ENCODE measurements at regions not wholly inside any gene's neighbourhood (a gene's known extent, or its start where the extent isn't known, plus 50 kb on each side); places are given as distances from the start of the nearest gene placed in this dataset.

GRCh38 chr10:21403256-21404015 lies 122.0 kb downstream of the SKIDA1 start:
- H3K4me3 ChIP-seq = no peak overlapping the region
- DNase-seq = no peak
- ATAC-seq = no peak
- no peaks in the 10 kb centered on the region for H3K36me3 ChIP-seq (replicated peaks in 1 of 2; ENCODE audit: insufficient read depth in 1 of 2, low read depth in 2 of 2)
- no peaks in the 10 kb centered on the region for H3K9me3 ChIP-seq
- no peak overlapping the region for H3K27ac ChIP-seq
- H3K27me3 ChIP-seq = no peaks in the 10 kb centered on the region
- no peaks in the 10 kb centered on the region for H3K4me1 ChIP-seq
- TF ChIP-seq POLR2A (IDR thresholded peaks at IDR 0.05) = no peak
- TF ChIP-seq, protein P1, sequence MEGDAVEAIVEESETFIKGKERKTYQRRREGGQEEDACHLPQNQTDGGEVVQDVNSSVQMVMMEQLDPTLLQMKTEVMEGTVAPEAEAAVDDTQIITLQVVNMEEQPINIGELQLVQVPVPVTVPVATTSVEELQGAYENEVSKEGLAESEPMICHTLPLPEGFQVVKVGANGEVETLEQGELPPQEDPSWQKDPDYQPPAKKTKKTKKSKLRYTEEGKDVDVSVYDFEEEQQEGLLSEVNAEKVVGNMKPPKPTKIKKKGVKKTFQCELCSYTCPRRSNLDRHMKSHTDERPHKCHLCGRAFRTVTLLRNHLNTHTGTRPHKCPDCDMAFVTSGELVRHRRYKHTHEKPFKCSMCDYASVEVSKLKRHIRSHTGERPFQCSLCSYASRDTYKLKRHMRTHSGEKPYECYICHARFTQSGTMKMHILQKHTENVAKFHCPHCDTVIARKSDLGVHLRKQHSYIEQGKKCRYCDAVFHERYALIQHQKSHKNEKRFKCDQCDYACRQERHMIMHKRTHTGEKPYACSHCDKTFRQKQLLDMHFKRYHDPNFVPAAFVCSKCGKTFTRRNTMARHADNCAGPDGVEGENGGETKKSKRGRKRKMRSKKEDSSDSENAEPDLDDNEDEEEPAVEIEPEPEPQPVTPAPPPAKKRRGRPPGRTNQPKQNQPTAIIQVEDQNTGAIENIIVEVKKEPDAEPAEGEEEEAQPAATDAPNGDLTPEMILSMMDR (IDR thresholded peaks at IDR 0.05) = no peak
- intact Hi-C loops (cut with DNase I) = no loop called here
- WGBS, 2 donors = 71 to 73% methylated on average over 8 of the region's 8 CpGs

- intact Hi-C loops (cut with DNase I) = no loop called here
Observed at GRCh38 chr10:21402606-21403083, 122.8 kb downstream of the SKIDA1 start.

DNA sequence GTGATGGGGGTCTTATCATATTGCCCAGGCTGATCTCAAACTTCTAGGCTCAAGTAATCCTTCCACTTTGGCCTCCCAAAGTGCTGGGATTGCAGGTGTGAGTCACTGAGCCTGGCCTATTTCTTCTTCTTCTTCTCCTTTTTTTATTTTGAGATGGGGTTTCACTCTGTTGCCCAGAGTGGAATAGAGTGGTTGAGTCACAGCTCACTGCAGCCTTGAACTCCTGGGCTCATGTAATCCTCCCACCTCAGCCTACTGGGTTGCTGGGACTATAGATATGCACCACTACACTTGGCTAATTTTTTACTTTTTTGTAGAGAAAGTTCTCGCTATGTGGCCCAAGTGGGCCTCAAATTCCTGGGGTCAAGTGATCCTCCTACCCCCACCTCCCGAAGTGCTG lies 124.3 kb downstream of the SKIDA1 start:
- DNase-seq = no peak
- H3K27me3 ChIP-seq = no peaks in the 10 kb centered on the region
- no peaks in the 10 kb centered on the region for H3K4me1 ChIP-seq
- no peak for TF ChIP-seq POLR2A (IDR thresholded peaks at IDR 0.05)
- TF ChIP-seq, protein P1 (IDR thresholded peaks at IDR 0.05) = no peak
- intact Hi-C loops (cut with DNase I) = no loop called here
- no peak overlapping the region for H3K4me3 ChIP-seq
- H3K36me3 ChIP-seq (replicated peaks in 1 of 2; ENCODE audit: insufficient read depth in 1 of 2, low read depth in 2 of 2) = no peaks in the 10 kb centered on the region
- no peaks in the 10 kb centered on the region for H3K9me3 ChIP-seq
- WGBS, 2 donors = 73 to 91% methylated on average over 2 of the region's 2 CpGs
- no peak for ATAC-seq
- no peak overlapping the region for H3K27ac ChIP-seq

More at GRCh38 chr10:21402606-21403083, 122.8 kb downstream of the SKIDA1 start:
- TF ChIP-seq POLR2A (IDR thresholded peaks at IDR 0.05) = no peak
- TF ChIP-seq, protein P1 (IDR thresholded peaks at IDR 0.05) = no peak
- no peaks in the 10 kb centered on the region for H3K4me1 ChIP-seq
- H3K36me3 ChIP-seq (replicated peaks in 1 of 2; ENCODE audit: insufficient read depth in 1 of 2, low read depth in 2 of 2) = no peaks in the 10 kb centered on the region
- H3K27me3 ChIP-seq = no peaks in the 10 kb centered on the region
- no peak overlapping the region for H3K27ac ChIP-seq
- no peak overlapping the region for H3K4me3 ChIP-seq
- DNase-seq (no peak), ATAC-seq (no peak)
- 43 to 69% methylated on average over 3 to 4 of the region's 4 CpGs for WGBS, 2 donors
- no peaks in the 10 kb centered on the region for H3K9me3 ChIP-seq

GRCh38 chr10:21399392-21400035 lies 126.0 kb downstream of the SKIDA1 start:
- no peaks in the 10 kb centered on the region for H3K27me3 ChIP-seq
- peaks cover 0 to 7% (median 0%) of the 10 kb centered on the region in 3 donors for H3K9me3 ChIP-seq
- TF ChIP-seq, protein P1 (IDR thresholded peaks at IDR 0.05) = no peak
- TF ChIP-seq POLR2A (IDR thresholded peaks at IDR 0.05) = no peak
- H3K36me3 ChIP-seq (replicated peaks in 1 of 2; ENCODE audit: insufficient read depth in 1 of 2, low read depth in 2 of 2) = no peaks in the 10 kb centered on the region
- no peaks in the 10 kb centered on the region for H3K4me1 ChIP-seq
- ATAC-seq = no peak
- H3K27ac ChIP-seq = no peak overlapping the region
- intact Hi-C loops (cut with DNase I) = no loop called here
- no peak for DNase-seq
- 36 to 41% methylated on average over 6 of the region's 6 CpGs for WGBS, 2 donors
- H3K4me3 ChIP-seq = no peak overlapping the region
